Activated CD8-positive, alpha-beta memory T cell treated with anti-CD3 and anti-CD28 coated beads for 36 hours (primary cell): ENCODE measurements at regions not wholly inside any gene's neighbourhood (a gene's known extent, or its start where the extent isn't known, plus 50 kb on each side); places are given as distances from the start of the nearest gene placed in this dataset.
"Not testable (repeated sequence)": the region's sequence is repeated elsewhere in the genome, so short reads cannot be mapped to it uniquely, and the experiment has no call there.

Source experiments
- CTCF ChIA-PET: fragments of 350-600 bp; sonication (Branson Sonifier 250); formaldehyde crosslinking; loops from one replicate; lab custom pipeline; 2021; ENCODE audit warnings: antibody characterized with exemption; lab: Charles Lee
- POLR2A ChIA-PET: fragments of 350-600 bp; sonication (Branson Sonifier 250); formaldehyde crosslinking; loops from one replicate; lab custom pipeline; 2021; ENCODE audit warnings: antibody characterized with exemption; lab: Charles Lee

DNA sequence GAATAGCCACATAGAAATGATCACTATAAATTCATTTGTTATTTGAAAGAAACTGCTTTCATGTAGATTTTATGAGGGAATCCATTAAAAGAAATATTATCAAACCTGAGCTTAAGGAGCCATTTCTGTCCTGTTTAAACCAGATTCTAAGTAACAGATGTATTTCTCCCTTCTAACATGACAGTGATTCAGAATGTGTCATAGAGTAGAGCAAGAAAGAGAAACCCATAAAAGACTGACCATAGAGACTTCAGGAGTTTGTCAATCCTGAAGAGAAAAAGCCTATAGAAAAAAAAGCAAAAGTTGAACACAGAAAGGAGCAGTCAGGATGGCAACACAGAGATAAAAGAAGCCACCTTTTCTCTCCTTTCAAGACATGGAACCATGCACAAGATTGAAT, 390.6 kb downstream of the PRIM2 start:
- POLR2A ChIA-PET, CTCF ChIA-PET: not testable (repeated sequence)

DNA sequence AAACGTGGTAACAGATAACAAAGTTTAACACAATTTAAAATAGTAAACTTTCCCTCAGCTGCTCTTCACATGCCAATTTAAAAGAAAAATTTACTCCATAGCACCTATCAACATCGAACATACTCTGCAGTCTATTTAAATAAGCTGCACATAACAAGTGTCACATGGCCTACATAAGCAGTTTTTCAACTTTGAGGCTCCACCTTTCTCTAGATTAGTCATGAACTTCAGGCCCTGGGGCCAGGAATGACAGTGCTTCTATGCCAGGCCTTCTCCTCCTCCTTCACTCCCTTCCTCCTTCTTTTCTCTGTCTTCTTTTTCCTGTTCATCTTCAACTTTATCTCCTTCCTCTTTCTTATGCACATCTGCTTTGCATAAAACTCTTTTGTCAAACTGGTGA, 405.1 kb downstream of the PRIM2 start:
- CTCF ChIA-PET, POLR2A ChIA-PET: not testable (repeated sequence)

GRCh38 chr6:57723815-57724401, 406.5 kb downstream of the PRIM2 start:
- CTCF ChIA-PET, POLR2A ChIA-PET: not testable (repeated sequence)

GRCh38 chr6:57729407-57729806, 412.0 kb downstream of the PRIM2 start:
- CTCF ChIA-PET, POLR2A ChIA-PET: not testable (repeated sequence)

DNA sequence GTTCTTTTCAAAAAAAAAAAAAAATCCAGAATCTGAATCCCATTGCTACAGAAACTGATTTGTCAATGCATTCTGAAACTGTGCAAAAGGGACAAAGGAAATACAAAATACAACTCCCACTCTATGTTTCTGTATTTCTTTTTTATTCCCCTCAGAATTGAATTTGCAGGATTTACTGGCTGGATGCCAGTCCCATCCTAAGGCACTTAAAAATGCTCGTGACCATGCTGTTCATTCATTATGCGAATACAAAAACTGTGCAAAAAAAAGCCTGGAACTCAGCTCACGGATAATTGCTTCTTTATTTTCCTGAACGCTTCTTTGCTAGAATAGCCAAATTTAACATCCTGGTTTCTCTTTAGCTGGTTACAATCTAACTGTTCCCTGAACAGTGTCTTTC, 413.3 kb downstream of the PRIM2 start:
- CTCF ChIA-PET: not testable (repeated sequence)
- POLR2A ChIA-PET: interaction anchor here (0.6 kb wide), 1 partner anchor 18 kb away, joined by 3 read pairs; no protein-coding TSS in a partner anchor

- CTCF ChIA-PET, POLR2A ChIA-PET: not testable (repeated sequence)
Observed at GRCh38 chr6:57747716-57748115, 430.3 kb downstream of the PRIM2 start.

DNA sequence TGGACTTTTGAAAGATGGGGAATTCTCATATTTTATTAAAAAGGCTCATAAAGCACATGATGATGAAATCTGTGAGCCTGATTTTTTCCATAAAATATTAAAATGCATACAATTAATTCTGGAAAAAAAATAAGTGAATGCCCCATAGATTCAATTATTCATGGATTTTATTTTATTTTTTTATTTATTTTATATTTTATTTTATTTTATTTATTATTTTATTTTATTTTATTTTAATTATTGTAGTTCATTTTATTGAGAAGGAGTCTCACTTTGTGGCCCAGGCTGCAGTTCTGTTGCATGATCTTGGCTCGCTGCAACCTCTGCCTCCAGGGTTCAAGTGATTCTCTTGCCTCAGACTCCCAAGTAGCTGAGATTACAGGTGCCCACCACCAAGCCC, 442.4 kb downstream of the PRIM2 start:
- POLR2A ChIA-PET: not testable (repeated sequence)

DNA sequence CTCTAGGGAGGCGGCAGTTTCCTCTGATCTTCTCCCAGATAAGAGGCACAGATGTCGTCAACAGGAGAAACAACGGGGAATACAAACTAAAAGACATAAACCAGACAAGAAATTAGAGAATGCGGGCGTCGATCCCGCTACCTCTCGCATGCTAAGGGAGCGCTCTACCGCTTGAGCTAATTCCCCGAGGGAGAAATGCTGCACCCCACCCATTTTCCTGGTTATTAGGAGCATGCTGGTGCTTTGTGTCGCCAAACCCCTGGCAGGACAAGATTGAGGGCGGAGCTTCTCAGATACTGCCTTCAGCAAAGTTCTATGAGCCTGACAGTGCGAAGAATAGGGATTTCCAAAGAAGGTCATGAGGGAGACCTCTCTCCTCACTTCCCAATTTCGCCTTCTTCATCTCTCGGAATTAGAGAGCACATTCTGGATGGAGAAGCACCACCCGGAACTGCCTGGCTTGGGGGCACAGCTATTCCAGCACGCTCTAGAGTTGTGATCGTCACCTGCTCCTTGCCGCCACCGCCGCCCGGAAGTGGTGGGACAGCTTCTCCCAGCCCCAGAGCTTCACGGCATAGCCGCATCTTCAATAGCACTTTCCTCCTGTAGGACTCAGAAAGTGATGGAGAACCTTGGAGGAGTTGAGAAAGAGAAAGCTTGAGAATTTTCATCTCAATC, 475.4 kb downstream of the PRIM2 start:
- POLR2A ChIA-PET, CTCF ChIA-PET: not testable (repeated sequence)

More for the DNA sequence above, 442.4 kb downstream of the PRIM2 start:
- CTCF ChIA-PET: not testable (repeated sequence)

DNA sequence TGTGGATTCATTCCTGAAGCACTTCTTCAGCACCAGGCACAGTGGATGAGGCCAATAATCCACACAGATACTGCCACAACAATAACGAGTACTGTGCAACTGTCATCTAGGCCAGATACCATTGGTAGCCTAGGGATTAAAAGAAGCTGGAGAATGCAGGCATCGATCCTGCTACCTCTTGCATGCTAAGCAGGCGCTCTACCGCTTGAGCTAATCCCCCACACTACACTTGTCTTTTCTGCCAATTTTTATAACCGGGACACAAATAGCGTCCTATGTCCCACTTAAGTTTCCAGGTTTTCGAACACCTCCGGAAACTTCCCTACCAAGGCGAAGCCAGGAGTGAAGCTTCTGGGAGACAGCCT, 475.9 kb downstream of the PRIM2 start:
- CTCF ChIA-PET: not testable (repeated sequence)

GRCh38 chr6:57799703-57800479, 482.5 kb downstream of the PRIM2 start:
- POLR2A ChIA-PET, CTCF ChIA-PET: not testable (repeated sequence)

More for the DNA sequence above, 475.9 kb downstream of the PRIM2 start:
- POLR2A ChIA-PET: not testable (repeated sequence)

DNA sequence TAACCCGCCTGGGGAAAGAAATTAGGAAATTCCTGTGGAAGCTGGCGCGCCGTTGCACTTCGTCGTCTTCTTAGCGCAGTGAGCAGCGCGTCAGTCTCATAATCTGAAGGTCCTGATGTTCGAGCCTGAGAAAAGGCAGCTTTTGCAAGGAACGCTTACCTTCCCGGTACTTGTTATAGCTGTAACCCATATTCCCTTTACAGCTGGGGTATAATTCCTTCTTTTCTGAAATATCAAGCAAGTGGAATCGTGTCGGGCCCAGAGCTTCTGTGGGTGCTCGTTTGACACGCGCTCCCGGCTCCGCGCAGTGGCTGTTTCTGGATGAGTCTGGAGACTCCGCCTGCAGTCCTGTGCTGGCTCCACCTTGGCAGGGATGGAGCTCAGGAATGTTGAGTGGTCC, 491.2 kb downstream of the PRIM2 start:
- POLR2A ChIA-PET, CTCF ChIA-PET: not testable (repeated sequence)

DNA sequence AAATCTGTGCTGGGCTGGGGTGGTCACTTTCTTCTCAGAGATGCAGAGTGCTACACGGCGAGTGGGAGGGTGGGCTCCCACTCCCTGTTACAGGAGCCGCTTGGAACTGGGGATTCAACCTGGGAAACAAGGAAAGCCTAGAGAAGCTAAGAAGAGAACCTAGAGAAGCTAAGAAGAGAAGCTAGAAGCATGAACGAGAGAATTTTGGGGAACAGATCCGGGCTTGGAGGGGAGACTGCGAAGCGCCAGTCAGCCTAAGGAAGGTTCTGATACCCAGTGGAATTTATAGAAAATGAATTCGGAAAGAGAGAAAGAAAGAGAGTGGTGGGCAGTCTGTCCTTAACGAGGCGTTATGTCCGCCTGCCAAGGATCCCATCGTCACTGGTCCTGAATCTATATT, 492.0 kb downstream of the PRIM2 start:
- POLR2A ChIA-PET, CTCF ChIA-PET: not testable (repeated sequence)

DNA sequence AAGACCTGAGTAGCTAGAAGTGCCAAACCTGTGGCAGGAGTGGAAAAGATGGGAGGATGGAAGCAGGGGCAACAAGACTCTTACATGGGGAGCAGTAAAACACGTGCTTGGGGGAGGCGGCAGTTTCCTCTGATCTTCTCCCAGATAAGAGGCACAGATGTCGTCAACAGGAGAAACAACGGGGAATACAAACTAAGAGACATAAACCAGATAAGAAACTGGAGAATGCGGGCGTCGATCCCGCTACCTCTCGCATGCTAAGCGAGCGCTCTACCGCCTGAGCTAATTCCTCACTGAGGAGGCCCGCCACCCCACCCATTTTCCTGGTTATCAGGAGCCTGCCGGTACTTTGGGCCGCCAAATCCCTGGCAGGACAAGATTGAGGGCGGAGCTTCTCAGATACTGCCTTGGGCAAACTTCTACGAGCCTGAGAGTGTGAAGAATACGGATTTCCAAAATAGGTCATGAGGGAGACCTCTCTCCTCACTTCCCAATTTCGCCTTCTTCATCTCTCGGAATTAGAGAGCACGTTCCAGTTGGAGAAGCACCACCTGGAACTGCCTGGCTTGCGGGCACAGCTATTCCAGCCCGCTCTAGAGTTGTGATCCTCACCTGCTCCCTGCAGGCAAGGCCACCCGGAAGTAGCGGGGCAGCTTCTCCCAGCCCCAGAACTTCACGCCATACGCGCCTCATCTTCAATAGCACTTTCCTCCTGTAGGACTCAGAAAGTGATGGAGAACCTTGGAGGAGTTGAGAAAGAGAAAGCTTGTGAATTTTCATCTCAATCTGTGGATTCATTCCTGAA, 496.0 kb downstream of the PRIM2 start:
- CTCF ChIA-PET, POLR2A ChIA-PET: not testable (repeated sequence)

GRCh38 chr6:57815826-57816225, 498.4 kb downstream of the PRIM2 start:
- POLR2A ChIA-PET, CTCF ChIA-PET: not testable (repeated sequence)

DNA sequence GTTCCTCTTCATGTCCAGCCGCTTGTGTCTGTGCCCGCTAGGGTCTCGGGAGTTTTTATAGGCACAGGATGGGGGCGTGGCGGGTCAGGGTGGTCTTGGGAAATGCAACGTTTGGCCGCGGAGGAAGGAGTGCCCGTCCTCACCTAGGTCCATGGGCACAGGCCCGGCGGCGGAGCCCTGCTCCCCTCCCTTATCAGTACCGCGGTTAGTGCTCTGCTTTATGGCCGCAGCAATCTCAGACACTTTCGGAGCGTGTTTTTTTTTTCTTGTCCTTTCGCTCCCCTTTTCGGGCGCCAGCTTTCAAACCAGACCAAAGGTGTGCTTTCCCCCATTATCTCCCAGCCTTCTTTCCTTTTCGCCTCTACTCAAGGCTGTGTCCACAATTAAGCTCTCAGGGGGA, 503.9 kb downstream of the PRIM2 start:
- CTCF ChIA-PET, POLR2A ChIA-PET: not testable (repeated sequence)

GRCh38 chr6:57822448-57822847, 505.0 kb downstream of the PRIM2 start:
- CTCF ChIA-PET, POLR2A ChIA-PET: not testable (repeated sequence)

DNA sequence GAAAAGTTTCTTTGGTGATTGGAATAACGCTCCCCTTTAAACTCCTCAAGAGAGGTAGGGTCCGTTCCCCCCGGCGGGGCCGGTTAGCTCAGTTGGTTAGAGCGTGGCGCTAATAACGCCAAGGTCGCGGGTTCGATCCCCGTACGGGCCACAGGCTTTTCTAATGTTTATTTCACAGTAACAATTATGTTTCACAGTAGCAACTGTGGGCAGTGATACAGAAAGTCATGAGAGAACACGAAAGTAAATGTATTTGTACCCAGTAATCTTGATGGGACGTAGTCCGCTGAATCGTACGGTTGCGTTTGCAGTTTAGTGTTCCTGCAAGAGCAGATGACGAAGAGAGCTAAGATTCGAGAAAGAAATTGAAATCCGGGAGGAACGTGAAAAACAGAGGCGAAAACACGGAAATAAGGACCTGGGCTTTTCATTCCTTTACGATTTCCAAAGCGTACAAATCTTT, 505.5 kb downstream of the PRIM2 start:
- POLR2A ChIA-PET: no interaction called here
- CTCF ChIA-PET: no interaction called here

- CTCF ChIA-PET, POLR2A ChIA-PET: not testable (repeated sequence)
Observed at GRCh38 chr6:57837622-57838209, 520.3 kb downstream of the PRIM2 start.

GRCh38 chr6:57841551-57841950, 524.1 kb downstream of the PRIM2 start:
- POLR2A ChIA-PET, CTCF ChIA-PET: not testable (repeated sequence)
